Endothelial cell of umbilical vein (primary cell): ENCODE measurements at regions not wholly inside any gene's neighbourhood (a gene's known extent, or its start where the extent isn't known, plus 50 kb on each side); places are given as distances from the start of the nearest gene placed in this dataset.

ENCODE experiments used
- BruUV-seq: library from RNA; stranded (reverse); fragments of 400-500 nt; replicated peaks from 2 replicates; lab custom pipeline; 2021; lab: Mats Ljungman, UMichigan
- CTCF ChIA-PET: fragments of 300-600, 350-600 bp; sonication (Branson Sonifier 250); formaldehyde crosslinking; loops from one replicate; lab custom pipeline; 2021; ENCODE audit warnings: antibody characterized with exemption, inconsistent platforms; lab: Charles Lee
- POLR2A ChIA-PET: fragments of 300-600, 350-600 bp; sonication (Branson Sonifier 250); formaldehyde crosslinking; loops from one replicate; lab custom pipeline; 2021; ENCODE audit warnings: antibody characterized with exemption, inconsistent platforms; lab: Charles Lee
- DNase-seq: peaks from one replicate; pipeline ENCODE4 v3.0.0-alpha.2; 2011; ENCODE audit warnings: low read depth, low spot score
- FAIRE-seq: peaks from 2 replicates; lab custom pipeline; 2011; peaks lifted over from hg19 to GRCh38; lab: Jason Lieb, UNC
- H2AFZ ChIP-seq: 2 replicates; pipeline ENCODE4 v1.6.0; 2012; ENCODE audit warnings: low read depth, low read length, control low read depth, inconsistent platforms
- H3K27ac ChIP-seq: 2 replicates; pipeline ENCODE4 v1.5.1; 2011; ENCODE audit warnings: low read depth, mild to moderate bottlenecking, control low read depth, low read length, moderate library complexity; ENCODE audit not compliant: insufficient read depth
- H3K27me3 ChIP-seq, 2 experiments: 2 replicates each; pipeline versions ENCODE4 v1.6.0 to v1.6.1; 2011; ENCODE audit warnings: low read length in 2 of 2, mixed read lengths in 1 of 2; ENCODE audit not compliant: control insufficient read depth in 2 of 2, insufficient read depth in 2 of 2
- H3K36me3 ChIP-seq, 2 experiments: 2 replicates in 1 of 2; 3 replicates in 1 of 2; pipeline ENCODE4 v1.5.1; 2011; ENCODE audit warnings: low read length in 2 of 2, mild to moderate bottlenecking in 1 of 2, moderate library complexity in 1 of 2; ENCODE audit not compliant: control insufficient read depth in 2 of 2, insufficient read depth in 2 of 2; ENCODE audit errors: extremely low read depth in 1 of 2
- H3K4me1 ChIP-seq: 3 replicates; pipeline ENCODE4 v1.5.1; 2011; ENCODE audit warnings: mild to moderate bottlenecking, low read length; ENCODE audit not compliant: control insufficient read depth, insufficient read depth; ENCODE audit errors: extremely low read depth
- H3K4me2 ChIP-seq: 2 replicates; pipeline ENCODE4 v1.6.1; 2011; ENCODE audit warnings: low read length, control low read depth, mixed read lengths; ENCODE audit not compliant: insufficient read depth
- H3K4me3 ChIP-seq, 3 experiments: fragments of 200-600 bp in 1 of 3; sonication (generic), shearing (Covaris generic) in 1 of 3; replicated peaks in 1 of 3; 2 replicates each; pipeline ENCODE4 v1.5.1; 2011 to 2016; ENCODE audit warnings: control low read depth in 3 of 3, low read length in 3 of 3, mild to moderate bottlenecking in 2 of 3, inconsistent platforms in 1 of 3, low read depth in 1 of 3, moderate library complexity in 1 of 3; ENCODE audit not compliant: insufficient read depth in 1 of 3
- H3K79me2 ChIP-seq: 2 replicates; pipeline ENCODE4 v1.6.0; 2012; ENCODE audit warnings: low read length, inconsistent platforms; ENCODE audit not compliant: control insufficient read depth, insufficient read depth
- H3K9ac ChIP-seq: replicated peaks from 2 replicates; pipeline ENCODE3; 2011; ENCODE audit warnings: low read length, control low read depth; ENCODE audit not compliant: insufficient read depth; ENCODE audit errors: extremely low read depth
- H3K9me1 ChIP-seq: replicated peaks from 3 replicates; pipeline ENCODE4 v1.6.0; 2011; ENCODE audit warnings: mild to moderate bottlenecking, low read length; ENCODE audit not compliant: control insufficient read depth, insufficient read depth; ENCODE audit errors: extremely low read depth
- H3K9me3 ChIP-seq: replicated peaks from 2 replicates; pipeline ENCODE4 v1.5.1; 2012; ENCODE audit warnings: low read length, inconsistent platforms; ENCODE audit not compliant: control insufficient read depth, insufficient read depth
- H4K20me1 ChIP-seq: replicated peaks from 2 replicates; pipeline ENCODE3; 2011; ENCODE audit warnings: mild to moderate bottlenecking, low read length; ENCODE audit not compliant: control insufficient read depth, insufficient read depth; ENCODE audit errors: extremely low read depth
- FOS ChIP-seq: IDR thresholded peaks from 2 replicates; pipeline ENCODE4 v1.6.1; 2011; ENCODE audit warnings: mild to moderate bottlenecking, low read length, moderate library complexity, borderline replicate concordance; ENCODE audit not compliant: insufficient read depth
- GATA2 ChIP-seq: IDR thresholded peaks from 2 replicates; pipeline ENCODE4 v1.7.0; 2011; ENCODE audit warnings: low read depth, mild to moderate bottlenecking, moderate library complexity, mixed read lengths, low read length; ENCODE audit not compliant: insufficient read length, insufficient read depth
- POLR2A ChIP-seq: IDR thresholded peaks from 2 replicates; pipeline ENCODE4 v1.6.1; 2012; ENCODE audit warnings: low read depth, mild to moderate bottlenecking, control low read depth, low read length
- POLR2AphosphoS5 ChIP-seq: IDR thresholded peaks from 2 replicates; pipeline ENCODE4 v1.6.1; 2012; ENCODE audit warnings: low read depth, mild to moderate bottlenecking, control low read depth, low read length, moderate library complexity; ENCODE audit not compliant: insufficient read depth
- dilution Hi-C: fragments of 300-500 bp; cut with MboI; formaldehyde crosslinking; loops from one replicate; pipeline ENCODE4 v1.15.0; 2019; ENCODE audit warnings: low sequenced_read_pairs; ENCODE audit not compliant: extremely low pct_ligation_motif_present
- intact Hi-C: fragments of 100-400 bp; cut with micrococcal nuclease; formaldehyde crosslinking; loops from one replicate; pipeline ENCODE4 v1.10.0; 2022
- TF ChIP-seq, protein P1 (sequence below), 2 donors: IDR thresholded peaks; 1 replicate in 1 of 2; 2 replicates in 1 of 2; pipeline ENCODE4 v1.5.1; 2011; ENCODE audit warnings: low read length in 2 of 2, mild to moderate bottlenecking in 2 of 2, moderate library complexity in 2 of 2, control low read depth in 1 of 2, inconsistent platforms in 1 of 2, low read depth in 1 of 2; ENCODE audit not compliant: insufficient read depth in 1 of 2; ENCODE audit errors: extremely low read depth in 1 of 2

DNA sequence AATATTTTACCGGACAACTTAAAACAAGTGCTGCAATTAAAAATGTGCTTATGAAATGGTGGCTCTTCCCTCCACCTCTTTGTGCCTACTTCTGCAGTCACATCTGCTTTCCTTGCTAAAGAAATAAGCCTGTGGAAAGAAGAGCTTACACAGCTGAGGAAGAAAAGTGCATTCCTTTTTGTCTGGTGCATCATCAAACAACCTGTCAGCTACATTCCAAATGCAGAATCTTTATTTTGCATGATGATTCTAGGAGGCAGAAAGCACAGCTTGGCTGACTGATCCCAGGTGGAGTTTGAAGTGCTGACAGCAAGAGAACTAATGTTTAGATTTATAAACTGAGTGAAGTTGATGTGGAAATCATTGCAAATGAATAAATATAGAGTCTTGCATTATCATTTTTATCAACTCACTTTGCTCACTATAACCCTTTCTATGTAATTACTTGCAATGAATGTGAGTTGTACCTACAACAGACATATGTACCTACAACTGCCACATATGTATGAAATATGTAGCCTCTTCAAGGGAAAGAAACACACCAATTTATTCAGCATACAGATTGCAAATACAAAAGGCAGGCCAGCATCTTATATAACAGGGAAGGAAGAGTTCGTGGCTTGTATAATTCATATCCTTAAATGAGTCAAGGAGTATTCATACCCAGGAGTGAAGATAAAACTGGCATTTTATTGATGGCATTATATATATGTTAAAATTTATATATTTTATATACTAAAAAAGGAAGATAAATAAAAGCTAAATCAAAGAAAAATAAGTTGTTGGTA lies 223.4 kb upstream of the MCHR2 start:
- no peaks in the 10 kb centered on the region for H3K79me2 ChIP-seq
- TF ChIP-seq POLR2AphosphoS5, result no peak
- peak; percentile 31 for TF ChIP-seq FOS
- POLR2A ChIA-PET, result no interaction called here
- CTCF ChIA-PET, result interaction anchor here (1.2 kb wide), 2 partner anchors 41 to 43 kb away, joined by 3 to 4 read pairs; no protein-coding TSS in a partner anchor
- H3K4me1 ChIP-seq, result peaks cover 4% of the 10 kb centered on the region
- no peaks in the 10 kb centered on the region for H3K9me1 ChIP-seq
- FAIRE-seq (no peak), DNase-seq (no peak)
- no peaks in the 10 kb centered on the region for H4K20me1 ChIP-seq
- peak overlapping the region; percentile 20 for H2AFZ ChIP-seq
- BruUV-seq, result no TSS peak
- no peak overlapping the region for H3K9ac ChIP-seq
- H3K27ac ChIP-seq, result no peak overlapping the region
- H3K4me2 ChIP-seq, result no peak overlapping the region
- H3K9me3 ChIP-seq, result no peaks in the 10 kb centered on the region
- no peak overlapping the region for H3K4me3 ChIP-seq
- dilution Hi-C loops (no loop called here), intact Hi-C loops (no loop called here)
- H3K36me3 ChIP-seq, result no peaks in the 10 kb centered on the region
- no peaks in the 10 kb centered on the region for H3K27me3 ChIP-seq

DNA sequence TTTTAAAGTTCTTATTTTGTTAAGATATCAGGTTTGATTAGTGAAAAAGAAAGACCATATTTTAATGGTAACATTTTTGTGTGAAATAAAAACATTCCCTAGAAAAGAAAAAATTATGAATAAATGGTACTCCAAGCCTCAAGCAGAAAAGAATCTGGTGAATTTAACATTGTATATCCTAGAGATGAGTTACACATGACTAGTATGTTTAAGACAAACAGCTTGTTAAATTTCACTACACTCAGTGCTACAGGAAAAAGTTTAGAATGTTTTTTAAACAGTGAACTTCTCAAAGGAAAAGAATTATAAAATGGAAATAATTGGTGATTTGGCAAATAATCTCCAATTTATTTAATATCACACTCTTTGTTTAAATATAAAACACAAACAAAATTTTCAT lies 222.7 kb upstream of the MCHR2 start:
- no peak overlapping the region for H3K27ac ChIP-seq
- no peaks in the 10 kb centered on the region for H3K9me1 ChIP-seq
- dilution Hi-C loops, result no loop called here
- intact Hi-C loops, result no loop called here
- DNase-seq, result no peak
- H2AFZ ChIP-seq, result no peak overlapping the region
- ChIA-PET POLR2A (no interaction called here), CTCF (interaction anchor here (1.2 kb wide), 1 partner anchor 43 kb away, joined by 3 read pairs; no protein-coding TSS in a partner anchor)
- FAIRE-seq, result no peak
- no peaks in the 10 kb centered on the region for H3K27me3 ChIP-seq
- H3K9me3 ChIP-seq, result no peaks in the 10 kb centered on the region
- H3K4me1 ChIP-seq, result peaks cover 4% of the 10 kb centered on the region
- H3K4me2 ChIP-seq, result no peak overlapping the region
- BruUV-seq, result no TSS peak
- H4K20me1 ChIP-seq, result no peaks in the 10 kb centered on the region
- H3K79me2 ChIP-seq, result no peaks in the 10 kb centered on the region
- no peak for TF ChIP-seq GATA2
- TF ChIP-seq POLR2A, result no peak
- TF ChIP-seq, protein P1, sequence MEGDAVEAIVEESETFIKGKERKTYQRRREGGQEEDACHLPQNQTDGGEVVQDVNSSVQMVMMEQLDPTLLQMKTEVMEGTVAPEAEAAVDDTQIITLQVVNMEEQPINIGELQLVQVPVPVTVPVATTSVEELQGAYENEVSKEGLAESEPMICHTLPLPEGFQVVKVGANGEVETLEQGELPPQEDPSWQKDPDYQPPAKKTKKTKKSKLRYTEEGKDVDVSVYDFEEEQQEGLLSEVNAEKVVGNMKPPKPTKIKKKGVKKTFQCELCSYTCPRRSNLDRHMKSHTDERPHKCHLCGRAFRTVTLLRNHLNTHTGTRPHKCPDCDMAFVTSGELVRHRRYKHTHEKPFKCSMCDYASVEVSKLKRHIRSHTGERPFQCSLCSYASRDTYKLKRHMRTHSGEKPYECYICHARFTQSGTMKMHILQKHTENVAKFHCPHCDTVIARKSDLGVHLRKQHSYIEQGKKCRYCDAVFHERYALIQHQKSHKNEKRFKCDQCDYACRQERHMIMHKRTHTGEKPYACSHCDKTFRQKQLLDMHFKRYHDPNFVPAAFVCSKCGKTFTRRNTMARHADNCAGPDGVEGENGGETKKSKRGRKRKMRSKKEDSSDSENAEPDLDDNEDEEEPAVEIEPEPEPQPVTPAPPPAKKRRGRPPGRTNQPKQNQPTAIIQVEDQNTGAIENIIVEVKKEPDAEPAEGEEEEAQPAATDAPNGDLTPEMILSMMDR (IDR thresholded peaks at IDR 0.05; ENCODE audit: extremely low read depth in 1 of 2, insufficient read depth in 1 of 2, low read depth in 1 of 2, low read length in 2 of 2), result no peak
- no peak overlapping the region for H3K9ac ChIP-seq
- no peaks in the 10 kb centered on the region for H3K36me3 ChIP-seq
- H3K4me3 ChIP-seq, result no peak overlapping the region
